Ishikawa (cell line): ENCODE measurements at regions not wholly inside any gene's neighbourhood (a gene's known extent, or its start where the extent isn't known, plus 50 kb on each side); places are given as distances from the start of the nearest gene placed in this dataset.

ENCODE experiments used
- CEBPB ChIP-seq: IDR thresholded peaks from 2 replicates; pipeline ENCODE4 v1.6.1; 2012
- CREB1 ChIP-seq: IDR thresholded peaks from 2 replicates; pipeline ENCODE4 v1.6.1; 2012; ENCODE audit warnings: low read depth
- EGR1 ChIP-seq: IDR thresholded peaks from 2 replicates; pipeline ENCODE4 v1.6.1; 2012
- EP300 ChIP-seq: IDR thresholded peaks from 2 replicates; pipeline ENCODE4 v1.6.1; 2012; ENCODE audit warnings: borderline replicate concordance
- FOXM1 ChIP-seq: IDR thresholded peaks from 2 replicates; pipeline ENCODE4 v1.6.1; 2012; ENCODE audit warnings: low read depth, borderline replicate concordance
- MAX ChIP-seq: IDR thresholded peaks from 2 replicates; pipeline ENCODE4 v1.6.1; 2012
- NFIC ChIP-seq: IDR thresholded peaks from 2 replicates; pipeline ENCODE4 v1.6.1; 2012
- RAD21 ChIP-seq: IDR thresholded peaks from 2 replicates; pipeline ENCODE4 v1.6.1; 2012; ENCODE audit warnings: low read depth
- REST ChIP-seq: IDR thresholded peaks from 2 replicates; pipeline ENCODE4 v1.6.1; 2012; ENCODE audit warnings: low read depth, mild to moderate bottlenecking
- TAF1 ChIP-seq: IDR thresholded peaks from 2 replicates; pipeline ENCODE4 v1.6.1; 2012; ENCODE audit warnings: low read depth, mild to moderate bottlenecking
- TCF12 ChIP-seq: IDR thresholded peaks from 2 replicates; pipeline ENCODE4 v1.6.1; 2012; ENCODE audit warnings: low read depth
- TEAD4 ChIP-seq: IDR thresholded peaks from 2 replicates; pipeline ENCODE4 v1.6.1; 2012
- USF1 ChIP-seq: IDR thresholded peaks from 2 replicates; pipeline ENCODE4 v1.6.1; 2012
- YY1 ChIP-seq: IDR thresholded peaks from 2 replicates; pipeline ENCODE4 v1.6.1; 2012; ENCODE audit warnings: low read depth
- ZBTB7A ChIP-seq: IDR thresholded peaks from 2 replicates; pipeline ENCODE4 v1.6.1; 2012; ENCODE audit warnings: low read depth

- TF ChIP-seq RAD21 (peak; percentile 27; the same call in 1 of the 2 replicates), CEBPB (no peak)
Observed at GRCh38 chr5:53335115-53335514, 145.3 kb upstream of the FST start.

- TF ChIP-seq YY1 (no peak), TAF1 (no peak), TCF12 (no peak), CREB1 (no peak), CEBPB (no peak), USF1 (no peak), NFIC (no peak), ZBTB7A (no peak), RAD21 (no peak), TEAD4 (no peak), MAX (no peak), EGR1 (no peak), FOXM1 (no peak), REST (no peak), EP300 (no peak)
Observed at GRCh38 chr5:53337827-53338226, 142.6 kb upstream of the FST start.

- TF ChIP-seq REST (no peak), CEBPB (no peak), RAD21 (no peak), NFIC (no peak), FOXM1 (no peak), USF1 (no peak), CREB1 (no peak), YY1 (no peak), MAX (no peak), TCF12 (no peak)
Observed at GRCh38 chr5:53338971-53339370, 141.5 kb upstream of the FST start.

- TF ChIP-seq TAF1 = no peak
- no peak for TF ChIP-seq EP300
- no peak for TF ChIP-seq ZBTB7A
- TF ChIP-seq YY1 = no peak
- TF ChIP-seq REST = no peak
- no peak for TF ChIP-seq TEAD4
- no peak for TF ChIP-seq MAX
- no peak for TF ChIP-seq EGR1
- TF ChIP-seq USF1 = no peak
- no peak for TF ChIP-seq RAD21
- no peak for TF ChIP-seq TCF12
- TF ChIP-seq FOXM1 = no peak
- no peak for TF ChIP-seq CEBPB
- no peak for TF ChIP-seq CREB1
- TF ChIP-seq NFIC = no peak
Observed at GRCh38 chr5:53339962-53340540, 140.4 kb upstream of the FST start.
